Activated CD8-positive, alpha-beta T cell treated with anti-CD3 and anti-CD28 coated beads for 36 hours (primary cell): ENCODE measurements at regions not wholly inside any gene's neighbourhood (a gene's known extent, or its start where the extent isn't known, plus 50 kb on each side); places are given as distances from the start of the nearest gene placed in this dataset.
"Not testable (repeated sequence)": the region's sequence is repeated elsewhere in the genome, so short reads cannot be mapped to it uniquely, and the experiment has no call there.

ENCODE experiments used
- ATAC-seq: fragments of 200-7000 bp; cut with Tn5 transposase; one replicate; pipeline ENCODE4 v1.10.0; 2021; ENCODE audit warnings: mild to moderate bottlenecking, moderate library complexity
- CTCF ChIA-PET: fragments of 350-600 bp; sonication (Branson Sonifier 250); formaldehyde crosslinking; loops from one replicate; lab custom pipeline; 2021; ENCODE audit warnings: antibody characterized with exemption; lab: Charles Lee
- POLR2A ChIA-PET: fragments of 350-600 bp; sonication (Branson Sonifier 250); formaldehyde crosslinking; loops from one replicate; lab custom pipeline; 2021; ENCODE audit warnings: antibody characterized with exemption; lab: Charles Lee
- DNase-seq: peaks from one replicate; pipeline ENCODE4 v3.0.0-alpha.2; 2020
- H3K27ac Mint-ChIP-seq: one replicate; pipeline ENCODE4 v1.8.0; 2021; ENCODE audit warnings: mild to moderate bottlenecking, mixed read lengths
- H3K27me3 Mint-ChIP-seq: one replicate; pipeline ENCODE4 v1.8.0; 2021; ENCODE audit warnings: mixed read lengths
- H3K36me3 Mint-ChIP-seq: one replicate; pipeline ENCODE4 v1.8.0; 2021; ENCODE audit warnings: low read depth, mixed read lengths
- H3K4me1 Mint-ChIP-seq: one replicate; pipeline ENCODE4 v1.8.0; 2021; ENCODE audit warnings: low read depth, mixed read lengths
- H3K4me3 Mint-ChIP-seq: one replicate; pipeline ENCODE4 v1.8.0; 2021; ENCODE audit warnings: mild to moderate bottlenecking, moderate library complexity, mixed read lengths
- H3K9me3 Mint-ChIP-seq: one replicate; pipeline ENCODE4 v1.8.0; 2021; ENCODE audit warnings: mixed read lengths
- CTCF ChIP-seq: fragments of 200-600 bp; IDR thresholded peaks from one replicate; pipeline ENCODE4 v1.8.0; 2022; ENCODE audit warnings: antibody characterized with exemption, mild to moderate bottlenecking
- intact Hi-C: fragments of 100-400 bp; cut with micrococcal nuclease; formaldehyde crosslinking; loops from one replicate; pipeline ENCODE4 v1.10.0; 2022

- H3K36me3 Mint-ChIP-seq, result no peaks in the 10 kb centered on the region
- no peak for ATAC-seq
- H3K9me3 Mint-ChIP-seq, result peaks cover 3% of the 10 kb centered on the region
- CTCF ChIA-PET, result no interaction called here
- no peak for TF ChIP-seq CTCF
- POLR2A ChIA-PET, result no interaction called here
- H3K4me1 Mint-ChIP-seq, result no peaks in the 10 kb centered on the region
- H3K27ac Mint-ChIP-seq, result no peak overlapping the region
- H3K27me3 Mint-ChIP-seq, result no peaks in the 10 kb centered on the region
- no peak for DNase-seq
- intact Hi-C loops, result no loop called here
- no peak overlapping the region for H3K4me3 Mint-ChIP-seq
Measured at GRCh38 chr5:51622161-51622790, 239.0 kb downstream of the ISL1 start.

GRCh38 chr5:51625224-51625968 lies 242.1 kb downstream of the ISL1 start:
- intact Hi-C loops, result no loop called here
- peaks cover 10% of the 10 kb centered on the region for H3K9me3 Mint-ChIP-seq

GRCh38 chr5:51632027-51632426 lies 248.8 kb downstream of the ISL1 start:
- no peak for DNase-seq
- H3K36me3 Mint-ChIP-seq, result no peaks in the 10 kb centered on the region
- H3K27ac Mint-ChIP-seq, result no peak overlapping the region
- ChIA-PET CTCF (no interaction called here), POLR2A (no interaction called here)
- intact Hi-C loops, result no loop called here
- H3K9me3 Mint-ChIP-seq, result peaks cover 13% of the 10 kb centered on the region
- no peaks in the 10 kb centered on the region for H3K27me3 Mint-ChIP-seq
- H3K4me3 Mint-ChIP-seq, result no peak overlapping the region
- ATAC-seq, result no peak
- TF ChIP-seq CTCF, result no peak
- no peaks in the 10 kb centered on the region for H3K4me1 Mint-ChIP-seq

More at GRCh38 chr5:51625224-51625968, 242.1 kb downstream of the ISL1 start:
- Mint-ChIP-seq H3K27me3 (no peaks in the 10 kb centered on the region), H3K36me3 (no peaks in the 10 kb centered on the region), H3K4me1 (no peaks in the 10 kb centered on the region), H3K27ac (no peak overlapping the region), H3K4me3 (no peak overlapping the region)
- ChIA-PET CTCF (no interaction called here), POLR2A (no interaction called here)
- TF ChIP-seq CTCF, result no peak
- DNase-seq (no peak), ATAC-seq (no peak)

GRCh38 chr5:51632793-51633192 lies 249.5 kb downstream of the ISL1 start:
- H3K4me3 Mint-ChIP-seq, result no peak overlapping the region
- no peaks in the 10 kb centered on the region for H3K27me3 Mint-ChIP-seq
- peaks cover 14% of the 10 kb centered on the region for H3K9me3 Mint-ChIP-seq
- POLR2A ChIA-PET, result no interaction called here
- DNase-seq, result no peak
- no peaks in the 10 kb centered on the region for H3K4me1 Mint-ChIP-seq
- TF ChIP-seq CTCF, result no peak
- no peak overlapping the region for H3K27ac Mint-ChIP-seq
- no peaks in the 10 kb centered on the region for H3K36me3 Mint-ChIP-seq
- ATAC-seq, result no peak
- intact Hi-C loops, result no loop called here
- CTCF ChIA-PET, result no interaction called here

GRCh38 chr5:51636973-51637372 lies 253.7 kb downstream of the ISL1 start:
- CTCF ChIA-PET, H3K4me1 Mint-ChIP-seq: not testable (repeated sequence)

More at GRCh38 chr5:51636973-51637372, 253.7 kb downstream of the ISL1 start:
- POLR2A ChIA-PET, H3K27me3 Mint-ChIP-seq, H3K27ac Mint-ChIP-seq, intact Hi-C loops, H3K4me3 Mint-ChIP-seq, H3K36me3 Mint-ChIP-seq, DNase-seq, ATAC-seq: not testable (repeated sequence)
- peaks cover 17% of the 10 kb centered on the region for H3K9me3 Mint-ChIP-seq
